Hepatic stellate cell (primary cell): ENCODE measurements at regions not wholly inside any gene's neighbourhood (a gene's known extent, or its start where the extent isn't known, plus 50 kb on each side); places are given as distances from the start of the nearest gene placed in this dataset.

Experiments used
- DNase-seq: peaks from one replicate; pipeline ENCODE4 v3.0.0; 2011; ENCODE audit warnings: low spot score

GRCh38 chr2:173590276-173590861, 235.7 kb downstream of the CDCA7 start:
- peak; percentile 24 for DNase-seq

DNA sequence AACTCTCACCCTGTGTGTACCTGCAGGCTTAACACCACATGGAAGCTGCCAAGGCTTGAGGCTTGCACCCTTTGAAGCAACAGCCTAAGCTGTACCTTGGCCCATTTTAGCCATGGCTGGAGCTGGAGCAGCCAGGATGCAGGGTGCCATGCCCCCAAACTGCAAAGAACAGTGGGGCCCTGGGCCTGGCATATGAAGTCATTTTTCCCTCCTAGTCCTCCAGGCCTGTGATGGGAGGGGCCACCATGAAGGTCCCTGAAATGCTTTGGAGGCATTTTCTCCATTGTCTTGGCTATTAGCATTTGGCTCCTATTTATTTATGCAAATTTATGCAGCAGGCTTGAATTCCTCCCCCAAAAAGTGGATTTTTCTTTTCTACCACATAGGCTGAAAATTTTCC, 238.4 kb downstream of the CDCA7 start:
- no peak for DNase-seq

DNA sequence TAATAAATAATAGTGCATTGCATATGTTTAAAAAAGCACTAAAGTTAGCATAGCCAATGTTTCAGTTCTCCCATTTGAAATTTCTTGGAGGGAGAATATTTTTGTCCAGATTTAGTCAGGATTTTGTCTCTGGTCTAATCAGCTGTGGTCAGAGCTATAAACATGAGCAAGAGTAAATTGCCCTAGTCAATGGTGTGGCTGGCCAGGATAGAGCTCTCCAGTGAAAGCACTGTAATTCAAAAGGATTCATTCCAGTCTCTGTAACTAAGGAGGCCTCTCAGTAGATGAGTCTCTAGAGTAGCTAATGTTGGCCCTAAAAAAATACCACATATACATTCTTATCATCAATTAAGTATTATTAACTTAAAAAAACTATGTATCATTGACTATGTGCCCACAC, 241.6 kb downstream of the CDCA7 start:
- no peak for DNase-seq

DNA sequence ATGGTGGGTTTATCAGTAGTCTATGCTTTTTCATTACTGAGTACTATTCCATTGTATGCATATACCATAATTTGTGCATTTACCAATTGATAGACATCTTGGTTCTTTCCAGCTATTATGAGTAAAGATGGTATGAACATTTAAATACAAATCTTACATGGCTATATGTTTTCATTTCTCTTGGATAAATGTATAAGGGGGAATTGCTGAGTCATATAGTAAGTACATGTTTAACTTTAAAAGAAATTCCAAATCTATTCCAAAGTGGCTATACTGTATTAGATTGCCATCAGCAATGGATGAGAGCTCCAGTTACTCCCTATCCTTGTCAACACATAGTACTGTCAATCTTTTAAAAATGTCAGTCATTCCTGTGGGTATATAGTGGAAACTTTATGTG, 243.9 kb downstream of the CDCA7 start:
- no peak for DNase-seq

- no peak for DNase-seq
Observed at GRCh38 chr2:173599821-173600359, 245.2 kb downstream of the CDCA7 start.

- no peak for DNase-seq
Observed at GRCh38 chr2:173602153-173602795, 247.6 kb downstream of the CDCA7 start.

GRCh38 chr2:173605994-173606393, 251.3 kb downstream of the CDCA7 start:
- no peak for DNase-seq

DNA sequence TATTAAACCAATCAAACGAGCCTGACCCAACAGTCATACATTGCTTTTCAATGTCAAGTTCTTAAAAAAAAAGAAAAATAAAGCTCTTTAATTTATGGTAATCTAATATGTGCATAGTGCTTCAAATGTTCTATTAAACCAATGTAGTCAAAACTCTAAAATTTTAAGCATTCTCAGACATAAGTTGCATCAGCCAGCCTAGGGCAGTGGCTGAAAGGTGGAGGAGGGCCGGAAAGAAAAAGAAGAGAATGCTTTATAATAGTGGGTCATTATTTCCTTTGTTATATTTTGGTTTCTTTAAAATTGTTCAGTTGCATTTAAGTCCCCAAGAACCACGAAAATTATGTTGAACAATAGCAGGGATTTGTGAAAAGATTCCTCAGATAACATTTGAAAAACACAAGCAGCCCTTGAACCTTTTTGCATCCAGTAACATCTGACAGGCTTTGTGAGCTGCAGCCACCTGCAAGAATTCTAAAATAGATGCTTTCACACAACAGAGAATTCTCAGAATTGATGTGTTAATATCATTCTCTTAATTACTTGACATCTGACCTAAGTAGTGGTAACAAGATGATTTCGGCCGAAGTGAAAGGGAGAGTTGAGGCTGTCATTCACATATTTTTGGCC, 252.1 kb downstream of the CDCA7 start:
- DNase-seq, result no peak

GRCh38 chr2:173607606-173608311, 253.1 kb downstream of the CDCA7 start:
- no peak for DNase-seq

GRCh38 chr2:173611121-173611520, 256.4 kb downstream of the CDCA7 start:
- no peak for DNase-seq

DNA sequence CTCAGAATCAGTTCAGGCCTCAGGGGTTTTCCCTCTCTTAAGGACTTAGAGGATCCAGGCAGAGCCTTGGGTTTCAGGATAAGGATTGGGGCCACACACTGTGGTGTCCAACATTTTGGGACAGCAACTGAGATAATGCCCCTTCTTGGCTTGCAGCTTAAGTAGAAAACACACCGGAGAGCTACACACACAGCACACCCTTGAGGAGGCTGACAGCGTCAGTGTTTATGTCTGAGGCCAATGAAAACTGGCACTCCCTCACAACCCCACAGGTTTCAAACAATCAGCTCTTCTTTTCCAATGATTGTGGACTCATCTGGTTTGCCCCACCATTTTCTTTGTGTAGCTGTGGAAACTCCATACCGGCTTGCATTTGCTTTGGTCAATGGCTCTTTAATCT, 257.7 kb downstream of the CDCA7 start:
- no peak for DNase-seq

GRCh38 chr2:173613386-173613785, 258.7 kb downstream of the CDCA7 start:
- no peak for DNase-seq

GRCh38 chr2:173614265-173614930, 259.7 kb downstream of the CDCA7 start:
- DNase-seq, result no peak

- no peak for DNase-seq
Observed at GRCh38 chr2:173623438-173624319, 269.0 kb downstream of the CDCA7 start.

DNA sequence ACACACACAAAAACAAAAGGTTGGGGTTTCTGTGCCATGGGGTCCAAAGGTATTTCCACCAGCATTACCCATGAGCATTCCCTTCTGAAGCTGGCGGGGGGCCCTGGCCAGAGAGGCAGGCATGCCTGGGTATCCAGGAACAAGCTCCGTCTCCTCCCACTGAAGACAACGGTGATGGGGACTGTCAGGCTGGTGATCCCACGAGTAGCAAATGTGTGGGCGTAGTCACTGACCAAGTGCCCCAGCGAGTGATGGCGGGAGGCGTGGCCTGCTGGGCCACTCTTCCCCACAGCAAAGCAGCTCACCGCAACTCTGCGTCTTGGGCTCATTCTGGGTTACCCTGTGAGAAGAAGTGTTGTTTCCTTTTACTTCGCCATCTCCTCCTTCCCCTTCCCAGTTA, 270.6 kb downstream of the CDCA7 start:
- no peak for DNase-seq

DNA sequence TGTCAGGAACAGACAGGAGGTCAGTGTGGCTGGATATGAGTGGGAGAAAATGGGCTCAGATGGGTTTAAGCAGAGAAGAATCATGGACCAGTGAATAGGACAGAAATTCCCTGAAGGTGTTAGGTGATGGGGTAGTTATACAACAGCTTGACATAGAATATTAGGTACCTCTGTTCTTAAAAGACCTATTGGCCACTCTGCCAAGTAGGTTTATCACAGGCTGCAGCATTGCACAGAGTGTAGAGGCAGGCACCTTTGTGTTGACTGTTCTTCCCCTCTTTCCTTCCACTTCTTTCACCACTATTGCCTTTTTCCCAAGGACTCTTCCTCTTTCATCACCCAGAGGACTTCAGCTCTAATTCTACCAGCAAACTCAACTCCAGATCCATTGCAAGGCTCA, 274.4 kb downstream of the CDCA7 start:
- no peak for DNase-seq

- no peak for DNase-seq
Observed at GRCh38 chr2:173630425-173631126, 275.9 kb downstream of the CDCA7 start.

- peak; percentile 6 for DNase-seq
Observed at GRCh38 chr2:173631127-173631460, 276.4 kb downstream of the CDCA7 start.

DNA sequence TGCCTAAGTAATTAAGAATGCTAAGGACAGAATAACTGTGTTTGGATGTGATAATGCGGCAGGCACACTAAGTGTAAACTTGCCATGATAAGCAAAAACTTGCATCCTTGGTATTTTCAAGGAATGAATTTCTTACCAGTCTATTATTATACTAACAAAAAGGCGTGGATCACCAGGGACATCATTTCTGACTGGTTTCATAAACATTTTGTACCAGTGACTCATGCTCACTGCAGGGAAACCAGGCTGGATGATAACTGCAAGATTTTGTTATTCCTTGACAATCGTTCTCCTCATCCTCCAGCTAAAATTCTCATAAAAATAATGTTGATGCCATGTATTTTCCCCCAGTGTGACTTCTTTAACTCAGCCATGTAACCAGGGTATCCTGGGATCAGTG, 289.5 kb downstream of the CDCA7 start:
- DNase-seq, result peak; percentile 49

DNA sequence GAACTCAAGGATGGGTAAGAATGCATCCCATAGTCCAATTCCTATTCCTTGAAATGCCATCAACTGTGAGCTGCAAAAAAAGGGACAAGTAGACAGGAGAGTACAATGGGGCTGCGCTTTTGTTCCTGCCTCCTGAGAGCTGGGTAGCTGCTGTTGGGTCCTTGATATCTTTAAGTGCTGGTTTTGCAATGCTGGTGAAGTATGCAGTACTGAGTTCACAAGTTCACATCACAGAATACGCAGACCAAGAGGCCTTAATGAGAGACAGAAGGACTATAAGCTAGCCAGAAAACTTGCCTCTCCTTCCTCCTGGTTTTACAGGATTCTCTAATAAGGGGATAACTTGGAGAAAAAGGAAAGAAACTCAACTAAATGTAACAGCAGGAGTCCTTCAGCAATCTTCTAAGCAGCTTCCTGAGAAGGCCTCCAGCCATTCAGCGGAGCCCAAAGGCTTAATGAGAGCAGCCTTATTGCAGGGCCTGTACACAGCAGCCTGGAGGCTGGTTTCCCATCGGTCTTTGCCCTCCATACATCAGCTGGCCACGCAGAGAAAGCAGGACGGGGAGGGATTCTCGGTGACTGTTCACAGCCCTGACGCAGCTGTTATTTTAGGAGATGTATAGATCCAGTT, 293.1 kb downstream of the CDCA7 start:
- no peak for DNase-seq
